HG03432 (cell line): ENCODE measurements at regions not wholly inside any gene's neighbourhood (a gene's known extent, or its start where the extent isn't known, plus 50 kb on each side); places are given as distances from the start of the nearest gene placed in this dataset.

Source experiments
- ATAC-seq: cut with Tn5 transposase; IDR thresholded peaks from one replicate; pipeline ENCODE4 v1.9.1; 2021; ENCODE audit warnings: mild to moderate bottlenecking, moderate library complexity; ENCODE audit not compliant: unreplicated experiment

DNA sequence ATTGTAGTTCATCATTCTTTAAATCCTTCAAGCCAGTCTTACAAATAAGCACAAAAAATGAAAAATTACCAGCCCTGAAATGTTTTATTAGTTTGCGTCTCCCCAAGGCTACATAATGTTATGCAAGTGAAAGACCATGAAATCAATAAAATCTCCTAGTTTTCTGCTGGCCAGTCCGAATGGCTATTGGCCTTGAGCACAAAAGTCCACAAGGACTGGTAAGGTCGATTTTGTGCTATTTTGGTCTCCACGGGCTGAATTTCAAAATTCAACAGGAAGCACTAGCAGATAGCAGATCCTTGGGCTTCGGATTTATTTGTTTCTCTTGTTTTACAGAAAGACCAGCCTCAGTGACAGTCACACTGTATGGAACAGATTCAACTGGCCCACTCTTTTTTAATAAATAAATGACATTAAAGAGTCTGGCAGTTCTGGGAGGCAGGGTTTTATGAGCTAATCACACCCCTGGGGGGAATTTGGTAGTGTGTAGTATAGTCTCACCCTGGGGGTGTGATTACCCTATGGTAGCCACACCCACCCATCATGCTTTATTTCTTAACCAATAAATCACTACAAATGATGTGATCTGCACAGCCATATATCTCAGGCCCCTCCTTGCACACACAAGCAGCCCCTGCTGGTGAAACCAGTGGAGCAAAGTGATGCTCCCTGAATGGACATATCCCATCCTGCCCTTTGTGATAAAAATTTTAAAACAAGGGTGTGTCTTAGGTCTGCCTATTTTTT, 51.1 kb upstream of the TMEM33 start:
- ATAC-seq: no peak

DNA sequence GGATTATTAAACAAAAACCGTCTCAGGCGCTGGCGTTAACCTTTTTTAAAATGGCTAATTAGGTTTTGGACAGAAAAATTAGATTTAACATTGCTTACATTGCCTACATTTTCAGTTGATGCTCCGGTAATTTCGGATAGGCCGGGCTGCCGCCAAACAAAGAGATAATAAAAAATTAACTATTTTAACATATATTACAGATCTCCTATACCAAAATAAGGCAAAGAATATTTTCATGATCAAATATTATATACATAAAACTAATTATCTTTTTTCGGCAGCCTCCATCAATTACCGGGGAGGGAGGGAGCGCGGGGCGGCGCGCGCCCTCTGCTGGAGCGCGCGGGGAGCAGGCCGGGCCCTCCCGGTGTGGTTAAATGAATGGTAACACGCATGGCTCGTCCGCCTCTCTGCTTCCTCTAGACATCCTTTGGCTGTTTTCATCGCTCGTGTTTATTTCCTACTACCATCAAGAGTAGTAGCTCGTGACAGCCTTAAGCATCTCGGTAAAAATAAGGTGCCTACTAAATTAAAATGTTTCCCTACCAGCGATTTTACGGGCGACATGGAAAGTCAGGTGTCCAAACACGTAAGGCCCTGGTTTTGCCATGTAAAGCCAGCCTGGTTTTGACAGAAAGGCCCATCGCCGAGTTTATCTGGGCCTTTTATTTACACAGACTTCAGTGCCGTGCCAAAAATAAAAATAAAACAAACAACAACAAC, 52.4 kb upstream of the TMEM33 start:
- peak; percentile 82 for ATAC-seq

DNA sequence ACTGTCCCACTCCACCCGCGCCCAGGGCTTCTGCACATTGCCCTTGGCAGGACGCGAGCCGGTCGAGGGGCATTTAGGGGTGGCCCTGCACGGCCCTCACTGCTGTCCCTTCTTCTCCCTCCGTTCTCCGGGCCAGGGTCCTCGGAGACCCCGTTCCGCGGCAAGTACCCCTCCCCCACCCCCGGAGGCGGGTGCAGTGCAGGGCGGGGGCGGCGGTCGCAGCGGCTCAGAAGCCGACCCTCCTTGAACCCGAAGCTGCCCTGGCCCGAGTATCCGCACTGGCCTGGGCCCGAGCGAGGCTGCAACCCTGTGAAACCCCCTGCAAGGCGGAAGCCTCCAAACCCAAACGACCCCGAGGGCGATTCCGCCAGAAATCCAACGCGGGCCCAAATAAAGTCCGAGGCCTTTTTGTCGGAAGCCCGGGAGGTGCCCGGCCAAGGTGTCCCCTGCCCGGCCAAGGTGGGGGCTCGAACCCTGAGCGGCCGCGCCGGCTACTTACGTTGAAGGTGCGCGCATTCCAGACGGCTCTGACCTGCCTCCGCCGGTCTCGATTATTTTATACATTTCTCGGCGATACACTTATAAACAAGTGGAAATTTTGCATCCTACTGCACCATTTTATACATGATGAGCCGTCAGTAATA, 53.1 kb upstream of the TMEM33 start:
- no peak for ATAC-seq

DNA sequence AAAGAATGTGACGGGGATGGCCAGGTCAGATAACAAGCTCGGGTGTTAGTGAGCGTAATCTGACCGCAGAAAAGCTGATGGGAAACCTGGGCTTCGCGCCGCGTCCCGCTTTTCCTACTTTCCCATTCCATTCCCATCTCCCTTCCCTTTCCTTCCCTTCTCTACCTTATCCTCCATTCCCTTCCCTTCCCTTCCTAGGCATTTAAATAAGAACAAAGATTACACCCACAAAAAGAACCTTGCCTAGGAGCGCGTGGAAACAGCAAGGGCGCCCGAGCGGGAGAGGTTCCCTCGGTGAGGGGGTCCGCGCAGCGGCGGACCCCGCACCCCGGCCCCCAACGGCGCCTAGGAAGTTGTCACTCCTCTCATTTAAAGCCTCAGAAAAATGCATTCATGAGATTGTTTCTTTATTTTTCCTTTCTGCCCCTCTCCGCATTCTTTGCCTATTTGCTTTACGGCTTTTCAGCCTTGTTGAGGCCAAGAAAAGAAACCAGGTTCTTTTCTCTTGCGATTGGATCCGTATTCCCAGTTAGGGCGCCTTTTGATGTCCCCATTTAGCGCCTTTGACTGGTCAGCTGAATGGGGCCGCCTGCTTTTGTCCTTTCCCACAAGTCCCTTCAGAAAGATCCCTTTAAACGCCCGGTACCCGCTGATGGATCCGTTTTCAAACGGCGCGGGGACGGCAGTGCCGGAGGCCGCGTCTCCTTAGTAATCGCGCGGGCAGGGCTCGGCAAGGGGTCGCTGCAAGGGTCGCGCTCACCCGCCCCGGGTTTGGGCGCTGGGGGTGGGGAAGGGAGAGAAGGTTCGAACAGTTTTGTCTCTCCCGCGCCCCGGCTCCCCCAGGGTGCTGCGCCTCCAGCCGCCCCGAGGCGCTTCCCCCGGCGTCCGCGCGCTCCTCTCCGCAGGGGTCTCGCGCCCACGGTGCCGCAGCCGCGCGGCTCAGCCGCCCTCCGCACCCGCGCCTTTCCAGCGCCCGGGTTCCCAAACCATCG, 54.1 kb upstream of the TMEM33 start:
- no peak for ATAC-seq

DNA sequence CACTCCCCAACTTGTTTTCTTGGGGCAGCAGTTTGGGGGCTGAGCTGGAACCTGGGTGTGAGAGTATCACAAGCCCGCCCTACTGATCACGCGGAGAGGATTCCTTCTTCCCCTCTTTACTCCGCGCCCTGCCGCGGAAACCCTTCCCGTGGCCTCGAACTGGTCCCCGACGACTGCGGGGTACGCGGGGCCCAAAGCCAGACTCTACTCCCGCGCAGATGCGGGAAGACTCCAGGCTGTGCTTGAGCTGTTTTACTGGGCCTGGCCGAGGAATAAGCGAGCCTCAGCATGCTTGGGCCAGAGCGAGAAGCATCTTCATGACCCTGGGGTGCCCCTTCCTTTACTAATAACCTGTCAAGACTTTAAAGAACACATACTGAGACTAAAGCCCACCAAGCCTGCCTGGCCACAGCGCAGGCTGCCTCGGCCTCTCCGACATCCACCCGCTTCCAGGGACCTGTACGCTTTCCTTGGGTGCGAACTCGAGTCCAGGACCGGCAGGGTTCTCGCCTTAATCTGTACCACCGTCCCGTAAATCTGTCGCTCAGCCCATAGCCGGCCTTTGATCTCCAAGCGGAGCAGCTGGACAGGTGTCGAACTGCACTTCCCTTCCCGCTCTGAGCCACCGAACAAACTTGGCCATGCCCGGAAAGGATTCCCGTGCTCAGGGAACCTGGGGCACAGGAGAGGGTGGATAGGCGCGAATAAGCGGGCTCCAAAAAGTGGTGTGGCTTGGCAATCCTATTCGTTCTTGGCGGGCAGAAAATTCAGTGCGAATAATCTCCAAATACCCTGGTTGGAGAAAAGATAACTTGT, 55.0 kb upstream of the TMEM33 start:
- no peak for ATAC-seq

DNA sequence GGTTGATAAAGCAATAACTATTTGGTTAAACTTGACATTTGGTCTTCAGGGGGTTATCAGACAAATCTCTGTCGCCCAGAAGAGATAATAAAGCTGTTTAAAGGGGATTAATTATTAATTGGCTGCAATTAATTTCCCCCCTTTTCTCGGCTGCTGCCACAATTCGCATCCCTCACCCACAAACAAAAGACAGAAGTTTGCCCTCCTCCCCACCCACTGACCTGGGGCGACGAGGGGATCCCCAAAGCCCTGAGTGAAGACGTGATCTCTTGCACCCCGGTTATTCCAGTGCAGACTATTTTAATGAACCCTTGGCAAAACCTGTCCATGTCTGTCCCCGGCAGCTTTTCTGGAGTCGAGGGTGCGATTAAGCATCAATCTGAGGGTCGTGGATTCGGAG, 55.7 kb upstream of the TMEM33 start:
- ATAC-seq: no peak

DNA sequence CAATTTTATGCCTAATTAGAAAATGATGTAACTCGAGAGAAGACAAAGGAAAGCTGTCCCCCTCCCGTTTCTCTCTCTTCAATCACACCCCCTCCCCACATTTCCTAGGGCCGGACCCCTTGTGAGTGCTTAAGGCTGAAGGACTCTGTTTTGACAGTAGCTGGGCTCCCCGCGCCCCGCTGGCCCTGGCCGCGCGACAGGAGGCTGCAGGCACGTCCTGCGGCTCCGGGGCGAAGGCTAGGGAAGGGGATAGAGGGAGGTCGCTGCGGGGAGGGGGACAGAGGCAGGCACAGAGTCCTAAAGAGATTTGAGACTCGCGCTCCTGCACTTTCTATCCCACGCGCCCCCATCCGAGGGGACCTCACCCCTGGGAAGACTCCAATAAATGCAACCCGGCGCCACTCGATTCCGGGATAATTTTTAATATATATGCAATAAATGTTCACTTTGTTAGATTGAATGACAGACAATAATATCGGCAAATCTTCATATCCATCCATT, 56.2 kb upstream of the TMEM33 start:
- no peak for ATAC-seq

DNA sequence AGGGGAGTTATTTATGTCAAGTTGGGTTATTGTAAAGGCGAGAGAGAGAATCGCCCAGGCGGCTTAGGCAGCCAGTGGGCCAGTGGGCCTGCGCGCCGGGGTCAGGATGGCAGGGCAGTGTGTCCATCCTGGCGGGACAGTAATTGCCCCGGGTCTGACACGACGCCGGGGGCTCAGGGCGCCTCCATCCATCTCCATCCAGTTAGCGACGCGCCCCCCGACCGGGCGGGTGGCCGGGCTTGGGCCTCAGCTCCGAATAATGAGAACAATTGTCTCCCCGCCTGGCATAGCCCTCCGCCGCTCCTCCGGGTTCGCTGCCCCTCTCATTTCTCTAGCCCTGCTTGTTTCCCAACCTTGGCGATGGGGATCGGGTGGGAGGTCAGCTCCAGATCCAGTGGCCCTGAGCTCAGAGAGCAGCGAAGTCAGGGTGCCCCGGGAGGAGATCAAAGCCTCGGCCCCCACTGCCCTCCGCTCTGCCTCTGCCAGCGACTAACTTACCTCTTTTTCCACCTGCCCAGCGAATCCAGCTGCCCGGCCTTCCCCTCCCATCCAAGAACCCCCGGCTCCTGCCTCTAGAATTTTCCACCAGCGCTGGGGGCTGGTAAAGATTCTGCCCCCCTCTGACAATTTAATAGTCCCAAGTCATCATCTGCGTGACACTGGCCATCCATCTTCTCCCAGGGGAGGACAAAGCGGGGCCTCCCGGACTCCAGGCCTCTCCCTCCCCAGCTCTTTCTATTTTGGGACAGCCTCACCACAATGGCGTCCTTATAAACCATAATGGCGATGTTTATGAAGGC, 56.9 kb upstream of the TMEM33 start:
- ATAC-seq: no peak

DNA sequence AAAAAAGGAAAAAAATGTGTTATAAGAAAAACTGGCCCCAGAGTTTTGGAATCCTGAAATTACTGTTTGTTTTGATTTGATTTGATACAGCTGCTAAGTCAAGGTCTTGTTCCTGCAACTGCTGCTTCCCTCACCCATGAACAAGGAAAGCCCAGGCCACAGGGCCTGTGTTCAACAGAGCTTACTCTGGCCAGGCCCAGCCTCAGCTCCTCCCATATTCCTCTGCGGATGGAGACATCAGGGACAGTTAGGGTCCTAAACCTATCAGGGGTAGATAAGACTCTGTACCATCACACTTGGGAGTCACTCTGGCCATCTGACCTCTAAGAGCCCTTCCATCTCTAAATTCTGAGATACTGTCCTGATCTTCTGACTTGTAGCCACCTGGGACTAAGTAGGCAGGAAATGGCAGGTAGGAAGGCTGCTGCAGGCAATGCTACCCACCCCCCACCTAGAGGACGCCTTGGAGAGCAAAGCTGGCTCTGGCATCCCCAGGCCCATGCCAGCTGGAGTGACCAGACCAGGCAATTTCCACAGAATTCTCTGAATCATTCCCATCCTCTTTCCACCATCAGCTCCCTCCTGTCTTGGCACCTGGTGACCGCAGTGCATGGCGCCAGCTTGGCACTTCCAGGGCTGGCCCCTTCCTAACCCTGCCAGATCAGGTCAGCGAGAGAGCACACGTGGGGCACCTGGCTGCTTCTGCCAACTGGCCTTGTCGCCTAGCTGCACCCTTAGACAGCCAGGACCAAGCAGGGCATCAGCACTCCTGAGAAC, 58.0 kb upstream of the TMEM33 start:
- ATAC-seq: no peak

DNA sequence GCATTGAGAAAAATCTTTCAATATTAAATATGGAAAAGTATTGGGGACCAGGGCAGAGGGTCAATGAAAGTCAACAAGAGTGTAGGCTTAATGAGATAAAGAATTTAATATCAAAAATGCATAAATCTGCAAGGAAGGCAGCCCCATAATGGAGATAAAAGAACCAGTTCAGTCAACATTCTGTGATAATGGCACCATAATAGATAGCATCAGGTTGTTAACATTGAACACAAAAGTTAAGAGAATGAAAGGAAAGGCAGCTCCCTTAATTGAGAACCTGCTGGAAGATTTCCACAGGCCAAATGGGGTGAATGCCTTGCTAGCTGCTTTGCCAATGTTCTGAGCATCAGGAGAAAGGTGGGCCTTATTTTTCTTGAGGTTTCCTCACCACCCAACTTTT, 60.4 kb upstream of the TMEM33 start:
- ATAC-seq: no peak

DNA sequence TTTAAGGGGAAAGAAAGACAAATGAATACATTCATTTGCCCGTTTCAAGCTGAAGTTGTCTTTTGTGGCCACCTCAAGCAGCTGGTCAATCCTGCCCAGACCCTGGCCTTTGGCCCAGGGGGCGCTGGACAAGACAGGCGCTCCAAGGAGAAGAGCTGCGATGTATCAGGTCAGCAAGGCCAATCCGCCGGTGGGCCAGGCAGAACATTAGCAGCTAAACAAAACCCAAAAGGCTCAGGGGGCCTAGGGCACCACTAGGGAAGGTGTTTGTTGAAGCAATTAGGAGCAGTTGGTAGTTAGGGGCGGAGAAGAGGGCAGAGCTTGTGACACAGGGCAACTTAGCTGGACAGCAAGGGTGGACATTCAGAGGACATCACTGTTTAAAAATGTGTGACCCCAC, 60.8 kb upstream of the TMEM33 start:
- no peak for ATAC-seq

DNA sequence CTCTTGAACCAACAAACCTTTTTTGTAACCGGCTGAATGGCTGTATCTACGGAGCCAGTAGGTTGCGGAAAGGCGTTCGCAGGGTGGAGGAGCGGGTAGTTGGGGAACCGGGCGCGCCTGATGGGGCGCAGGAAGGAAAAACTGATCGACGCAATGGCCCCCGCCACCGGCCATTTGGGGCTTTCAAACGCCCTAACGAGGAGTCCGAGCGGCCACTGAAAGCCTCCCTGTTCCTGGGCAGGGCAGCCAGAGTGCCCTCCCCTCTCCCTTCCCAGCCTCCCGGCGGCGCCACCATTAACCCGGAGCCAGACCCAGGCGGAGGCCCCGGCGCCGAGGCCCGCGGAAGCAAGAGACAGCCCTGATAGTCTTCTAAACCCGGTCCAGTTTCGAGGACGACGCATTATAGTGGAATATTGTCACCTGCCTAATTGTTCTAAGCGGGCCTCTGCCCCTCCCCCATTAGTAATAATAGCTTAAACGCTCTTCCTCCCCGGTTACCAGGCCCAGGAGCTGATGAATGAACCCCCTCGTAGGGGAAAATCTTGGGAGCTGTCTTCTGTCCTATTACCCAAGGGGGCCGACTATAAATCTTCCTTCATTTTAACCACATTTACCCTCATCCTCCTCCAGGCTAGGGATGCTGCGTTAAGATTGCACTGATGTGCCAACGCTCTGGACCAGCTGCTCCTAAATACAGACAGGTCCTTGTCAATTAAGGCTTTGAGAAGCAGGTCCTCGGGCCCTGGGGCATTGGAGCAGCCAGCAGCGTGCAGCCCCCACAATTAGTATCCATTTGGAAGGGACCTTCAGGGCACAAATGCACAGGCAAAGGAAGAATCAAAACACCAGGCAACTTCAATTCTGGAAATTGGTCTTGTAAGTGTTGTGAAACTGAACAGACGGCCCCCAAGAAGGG, 61.6 kb upstream of the TMEM33 start:
- no peak for ATAC-seq

DNA sequence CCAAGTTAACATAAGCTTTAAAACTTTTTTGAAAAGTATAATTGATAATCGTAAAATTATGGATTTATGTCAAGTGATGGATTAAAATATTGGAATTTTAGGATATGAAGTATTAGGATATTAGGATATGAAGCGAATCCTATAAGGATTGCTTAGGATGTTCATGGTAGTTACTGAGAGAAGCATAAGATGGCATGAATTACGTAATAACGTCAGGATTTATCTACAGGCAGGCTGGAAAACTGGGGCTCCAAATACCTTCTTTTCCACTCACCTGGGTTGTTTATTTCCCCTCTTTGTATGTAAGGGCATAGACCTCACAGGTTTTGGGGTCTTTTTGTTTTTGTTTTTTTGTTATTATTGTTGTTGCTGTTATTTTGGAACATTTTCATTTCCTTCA, 65.2 kb upstream of the TMEM33 start:
- ATAC-seq: no peak

DNA sequence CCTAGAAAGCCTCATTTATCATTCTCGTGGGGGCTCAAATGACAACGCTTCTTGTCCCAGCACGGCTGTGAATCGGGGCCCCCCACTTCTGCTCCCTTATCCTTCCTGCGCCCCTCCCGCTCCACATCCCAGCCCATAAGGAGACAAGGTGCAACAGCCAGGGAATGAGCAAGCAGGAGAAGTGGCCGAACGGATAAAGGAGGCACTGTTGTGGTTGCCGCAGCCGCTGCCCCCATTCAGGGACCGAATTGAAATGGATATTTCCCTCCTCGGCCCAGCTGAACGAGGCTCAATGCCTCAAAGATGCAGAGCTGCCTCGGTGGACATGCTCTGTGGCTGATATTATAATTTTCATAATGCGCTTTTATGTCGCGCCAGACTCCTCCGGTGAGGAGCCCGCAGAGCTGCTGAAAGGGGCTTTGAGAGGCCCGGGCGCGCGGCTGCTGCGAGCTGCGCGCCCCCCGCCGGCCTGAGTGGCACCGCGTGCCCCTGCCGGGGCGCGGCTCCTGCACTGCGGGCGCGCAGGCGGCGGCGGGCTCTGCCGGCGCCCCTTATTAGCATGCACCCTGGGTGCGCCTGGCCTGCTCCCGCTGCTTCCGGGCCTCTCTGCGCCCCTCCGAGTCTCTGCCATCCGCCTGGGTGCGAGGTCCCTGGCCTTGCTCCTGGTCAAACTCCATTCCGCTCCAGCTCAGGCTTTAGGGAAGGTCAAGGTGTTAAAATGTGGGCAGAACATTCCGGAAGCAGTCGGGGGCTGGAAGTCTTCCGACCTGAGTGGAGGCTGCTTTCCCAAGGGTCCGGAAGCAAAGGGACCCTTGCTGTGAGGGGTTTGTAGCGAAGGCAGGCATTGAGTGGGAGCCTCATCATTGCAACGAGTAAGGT, 68.2 kb upstream of the TMEM33 start:
- ATAC-seq: no peak

DNA sequence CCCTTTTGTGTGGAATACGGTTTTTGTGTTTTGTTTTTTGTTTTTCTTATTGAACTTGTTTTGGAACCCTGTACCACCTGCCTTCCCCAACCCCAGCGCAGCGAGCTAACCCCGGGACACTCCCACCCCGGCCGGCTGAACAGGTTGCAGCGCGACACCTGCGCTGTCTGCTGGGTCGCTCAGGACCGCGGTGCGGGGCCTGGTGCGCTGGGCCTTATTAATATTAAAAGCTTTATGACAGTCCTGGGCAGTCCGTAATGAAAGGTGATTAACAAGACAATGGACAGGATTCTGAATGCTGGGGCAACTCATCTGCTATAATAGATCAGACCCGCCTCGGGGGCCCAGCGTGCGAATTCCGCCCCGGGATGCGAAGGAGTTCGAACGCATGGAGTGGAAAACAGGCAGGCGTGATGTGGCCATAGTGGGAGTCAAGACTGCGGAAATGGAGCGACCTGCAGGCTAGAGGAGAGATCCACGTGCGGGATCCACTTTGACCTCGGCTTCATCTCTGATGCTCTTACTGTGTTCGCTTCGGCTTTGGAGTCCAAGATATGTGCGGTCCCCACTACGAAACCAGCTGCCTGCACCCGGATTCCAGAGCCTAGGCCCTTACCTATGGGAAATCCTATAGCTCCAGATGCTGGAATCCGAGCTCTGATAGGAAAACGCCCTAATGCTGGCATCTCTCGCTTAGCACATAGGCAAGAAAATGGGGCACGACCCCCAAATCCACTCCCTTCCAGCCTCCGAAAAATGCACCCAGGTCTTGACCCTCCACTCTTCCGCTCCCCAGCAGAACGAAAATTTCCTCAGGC, 69.0 kb upstream of the TMEM33 start:
- ATAC-seq: no peak
